ENCODE measurements at regions not wholly inside any gene's neighbourhood (a gene's known extent, or its start where the extent isn't known, plus 50 kb on each side); places are given as distances from the start of the nearest gene placed in this dataset.

DNA sequence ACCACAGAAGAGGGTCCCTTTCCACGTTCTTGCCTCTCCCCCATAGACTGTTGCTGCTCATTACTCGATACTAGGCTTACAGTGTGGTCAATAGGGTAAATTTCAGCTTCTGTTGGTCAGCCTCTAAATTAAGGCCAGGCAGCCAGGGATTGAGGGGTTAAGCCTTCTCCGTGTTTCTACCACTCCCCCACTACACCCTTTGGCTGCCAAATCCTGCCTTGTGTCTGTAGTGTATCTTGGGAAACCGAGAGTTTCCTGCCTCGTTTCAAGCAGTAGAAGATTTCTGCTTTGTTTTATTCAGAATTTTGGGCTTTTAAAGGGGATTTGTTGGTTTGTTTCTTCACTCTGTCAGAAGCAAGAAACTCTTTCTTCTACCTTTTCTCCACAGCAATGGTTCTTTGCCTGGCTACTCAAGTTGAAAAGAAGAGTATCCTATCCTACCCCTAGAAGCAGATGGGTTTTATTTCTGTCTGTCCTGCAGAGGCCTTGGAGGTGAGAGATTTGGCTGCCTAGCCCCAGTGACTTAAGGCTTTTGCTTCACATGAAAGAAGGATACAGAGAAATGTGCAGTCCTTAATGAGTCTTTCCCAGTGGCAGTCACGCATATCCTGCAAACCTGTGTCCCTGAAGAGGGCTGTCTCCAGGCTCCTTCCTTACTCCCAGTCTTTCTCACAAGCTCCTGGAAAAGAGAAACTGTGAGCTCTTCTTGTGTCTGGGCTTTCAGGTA is 261.5 kb upstream of the TANK start:
- POLR2A ChIA-PET: no interaction called here
- CTCF ChIA-PET: interaction anchor here (0.9 kb wide), 1 partner anchor 1712 kb away, joined by 3 read pairs; no protein-coding TSS in a partner anchor
- ATAC-seq (ENCODE audit: low read depth): no peak

DNA sequence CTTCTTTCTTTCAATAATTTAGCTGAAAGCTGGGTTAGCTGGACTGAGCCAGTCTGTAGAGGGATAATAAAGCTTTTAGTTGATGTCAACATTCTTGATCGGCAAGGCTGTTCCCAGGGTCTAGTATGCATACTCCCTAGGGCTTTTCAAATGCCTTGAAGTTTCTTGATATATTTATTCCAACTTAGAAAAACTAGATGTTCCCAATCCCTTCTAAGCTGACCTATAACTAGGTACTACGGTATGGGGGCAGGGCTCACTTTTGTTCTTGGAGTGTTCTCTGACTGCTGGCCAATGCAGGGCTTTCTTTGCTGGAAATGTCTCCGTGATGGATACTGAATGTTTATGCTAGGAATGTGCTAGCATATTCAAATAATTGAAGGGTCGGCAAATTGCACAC is 258.6 kb upstream of the TANK start:
- Histone ChIP-seq H3K9me3 (ENCODE audit: control extremely low read depth in 1 of 3, control insufficient read depth in 2 of 3, insufficient read depth in 1 of 3, low read length in 2 of 3) (no peaks in the 10 kb centered on the region), H3K9ac (ENCODE audit: low read length) (no peak overlapping the region), H3K27ac (ENCODE audit: low read length in 2 of 2) (no peak overlapping the region), H4K20me1 (ENCODE audit: control insufficient read depth, insufficient read depth, low read length, poor library complexity, severe bottlenecking) (no peaks in the 10 kb centered on the region), H3K36me3 (replicated peaks in 1 of 2; ENCODE audit: control extremely low read depth in 1 of 2, control insufficient read depth in 1 of 2, extremely low read depth in 1 of 2, insufficient read depth in 2 of 2, low read length in 1 of 2) (no peaks in the 10 kb centered on the region), H3K27me3 (replicated peaks in 1 of 4; ENCODE audit: control extremely low read depth in 1 of 4, control insufficient read depth in 3 of 4, insufficient read depth in 4 of 4, low read length in 3 of 4) (no peaks in the 10 kb centered on the region), H2AFZ (ENCODE audit: insufficient read depth, low read depth, low read length, poor library complexity, severe bottlenecking) (no peak overlapping the region), H3K4me2 (replicated peaks; ENCODE audit: low read depth, low read length, poor library complexity, severe bottlenecking) (no peak overlapping the region), H3K4me3 (ENCODE audit: control extremely low read depth in 1 of 5, extremely low read depth in 1 of 5, insufficient read depth in 1 of 5, low read depth in 2 of 5, low read length in 4 of 5) (no peak overlapping the region), H3K79me2 (ENCODE audit: control insufficient read depth, insufficient read depth, low read length) (no peaks in the 10 kb centered on the region), H3K4me1 (ENCODE audit: control insufficient read depth in 2 of 2, insufficient read depth in 2 of 2, low read length in 2 of 2) (no peaks in the 10 kb centered on the region)
- no peak overlapping the region for H3K27ac Mint-ChIP-seq
- H3K9me3 Mint-ChIP-seq (ENCODE audit: insufficient read depth): no peaks in the 10 kb centered on the region
- no peak for TF ChIP-seq EZH2 (IDR thresholded peaks at IDR 0.05; ENCODE audit: borderline replicate concordance, insufficient read depth, low read depth, low read length, poor library complexity, severe bottlenecking)
- TF ChIP-seq, protein P1, sequence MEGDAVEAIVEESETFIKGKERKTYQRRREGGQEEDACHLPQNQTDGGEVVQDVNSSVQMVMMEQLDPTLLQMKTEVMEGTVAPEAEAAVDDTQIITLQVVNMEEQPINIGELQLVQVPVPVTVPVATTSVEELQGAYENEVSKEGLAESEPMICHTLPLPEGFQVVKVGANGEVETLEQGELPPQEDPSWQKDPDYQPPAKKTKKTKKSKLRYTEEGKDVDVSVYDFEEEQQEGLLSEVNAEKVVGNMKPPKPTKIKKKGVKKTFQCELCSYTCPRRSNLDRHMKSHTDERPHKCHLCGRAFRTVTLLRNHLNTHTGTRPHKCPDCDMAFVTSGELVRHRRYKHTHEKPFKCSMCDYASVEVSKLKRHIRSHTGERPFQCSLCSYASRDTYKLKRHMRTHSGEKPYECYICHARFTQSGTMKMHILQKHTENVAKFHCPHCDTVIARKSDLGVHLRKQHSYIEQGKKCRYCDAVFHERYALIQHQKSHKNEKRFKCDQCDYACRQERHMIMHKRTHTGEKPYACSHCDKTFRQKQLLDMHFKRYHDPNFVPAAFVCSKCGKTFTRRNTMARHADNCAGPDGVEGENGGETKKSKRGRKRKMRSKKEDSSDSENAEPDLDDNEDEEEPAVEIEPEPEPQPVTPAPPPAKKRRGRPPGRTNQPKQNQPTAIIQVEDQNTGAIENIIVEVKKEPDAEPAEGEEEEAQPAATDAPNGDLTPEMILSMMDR (IDR thresholded peaks at IDR 0.05): no peak
- POLR2A ChIA-PET: no interaction called here
- ATAC-seq (ENCODE audit: low read depth): no peak
- no peak overlapping the region for H3K4me3 Mint-ChIP-seq
- DNase-seq: no peak
- intact Hi-C loops (cut with micrococcal nuclease): no loop called here
- WGBS (ENCODE audit: insufficient coverage): no CpG with 5 or more reads among the region's 4 CpGs
- peaks cover 23% of the 10 kb centered on the region for H3K27me3 Mint-ChIP-seq
- CTCF ChIA-PET: no interaction called here
- H3K4me1 Mint-ChIP-seq: no peaks in the 10 kb centered on the region

More for the DNA sequence above, 261.5 kb upstream of the TANK start:
- Mint-ChIP-seq H3K4me3 (no peak overlapping the region), H3K9me3 (ENCODE audit: insufficient read depth) (no peaks in the 10 kb centered on the region), H3K27me3 (peaks cover 17% of the 10 kb centered on the region), H3K4me1 (no peaks in the 10 kb centered on the region), H3K27ac (no peak overlapping the region)
- TF ChIP-seq EZH2 (IDR thresholded peaks at IDR 0.05; ENCODE audit: borderline replicate concordance, insufficient read depth, low read depth, low read length, poor library complexity, severe bottlenecking): no peak
- TF ChIP-seq, protein P1 (IDR thresholded peaks at IDR 0.05): no peak
- no peak for DNase-seq
- H3K27ac ChIP-seq (ENCODE audit: low read length in 2 of 2): no peak overlapping the region
- no peaks in the 10 kb centered on the region for H3K36me3 ChIP-seq (replicated peaks in 1 of 2; ENCODE audit: control extremely low read depth in 1 of 2, control insufficient read depth in 1 of 2, extremely low read depth in 1 of 2, insufficient read depth in 2 of 2, low read length in 1 of 2)
- H3K27me3 ChIP-seq (replicated peaks in 1 of 4; ENCODE audit: control extremely low read depth in 1 of 4, control insufficient read depth in 3 of 4, insufficient read depth in 4 of 4, low read length in 3 of 4): no peaks in the 10 kb centered on the region
- intact Hi-C loops (cut with micrococcal nuclease): no loop called here
- H4K20me1 ChIP-seq (ENCODE audit: control insufficient read depth, insufficient read depth, low read length, poor library complexity, severe bottlenecking): no peaks in the 10 kb centered on the region
- WGBS (ENCODE audit: insufficient coverage): 100% methylated on average over 1 of the region's 6 CpGs
- H3K9me3 ChIP-seq (ENCODE audit: control extremely low read depth in 1 of 3, control insufficient read depth in 2 of 3, insufficient read depth in 1 of 3, low read length in 2 of 3): peaks cover 0 to 1% (median 0%) of the 10 kb centered on the region in 3 donors
- no peak overlapping the region for H3K4me2 ChIP-seq (replicated peaks; ENCODE audit: low read depth, low read length, poor library complexity, severe bottlenecking)
- H3K4me1 ChIP-seq (ENCODE audit: control insufficient read depth in 2 of 2, insufficient read depth in 2 of 2, low read length in 2 of 2): no peaks in the 10 kb centered on the region
- no peak overlapping the region for H2AFZ ChIP-seq (ENCODE audit: insufficient read depth, low read depth, low read length, poor library complexity, severe bottlenecking)
- no peak overlapping the region for H3K4me3 ChIP-seq (ENCODE audit: control extremely low read depth in 1 of 5, extremely low read depth in 1 of 5, insufficient read depth in 1 of 5, low read depth in 2 of 5, low read length in 4 of 5)
- no peak overlapping the region for H3K9ac ChIP-seq (ENCODE audit: low read length)
- no peaks in the 10 kb centered on the region for H3K79me2 ChIP-seq (ENCODE audit: control insufficient read depth, insufficient read depth, low read length)

Measured in B cell (primary cell).